ENCODE measurements at regions not wholly inside any gene's neighbourhood (a gene's known extent, or its start where the extent isn't known, plus 50 kb on each side); places are given as distances from the start of the nearest gene placed in this dataset.

- 54 to 57% methylated on average over 5 of the region's 5 CpGs for WGBS, 2 donors
- no peak overlapping the region for H3K27ac ChIP-seq
- TF ChIP-seq CTCF (IDR thresholded peaks at IDR 0.05) = peak; percentile 30 to 70 (median 64)
- FAIRE-seq (peak; percentile 95), DNase-seq (no peak), ATAC-seq (peak; percentile 68 to 86 (median 78))
- H3K27me3 ChIP-seq = no peaks in the 10 kb centered on the region
- H3K9me3 ChIP-seq = no peaks in the 10 kb centered on the region
- H3K4me1 ChIP-seq = no peaks in the 10 kb centered on the region
- H3K4me3 ChIP-seq = no peak overlapping the region
- no peaks in the 10 kb centered on the region for H3K36me3 ChIP-seq
- intact Hi-C loops (cut with DNase I) = loop anchor here in 1 of 3 donors (10.0 kb wide), 1 partner anchor 329 kb away; no protein-coding TSS in a partner anchor
Observed at GRCh38 chr3:161423911-161424522, 52.7 kb upstream of the SPTSSB start.

- H3K9me3 ChIP-seq = no peaks in the 10 kb centered on the region
- WGBS, 2 donors = 90 to 92% methylated on average over 2 of the region's 2 CpGs
- no peak for TF ChIP-seq CTCF (IDR thresholded peaks at IDR 0.05)
- FAIRE-seq = no peak
- no peak overlapping the region for H3K4me3 ChIP-seq
- no peak overlapping the region for H3K27ac ChIP-seq
- H3K4me1 ChIP-seq = no peaks in the 10 kb centered on the region
- H3K27me3 ChIP-seq = no peaks in the 10 kb centered on the region
- intact Hi-C loops (cut with DNase I) = loop anchor here in 1 of 3 donors (10.0 kb wide), 1 partner anchor 327 kb away; no protein-coding TSS in a partner anchor
- no peaks in the 10 kb centered on the region for H3K36me3 ChIP-seq
- no peak for DNase-seq
- no peak for ATAC-seq
Observed at GRCh38 chr3:161422171-161422700, 50.9 kb upstream of the SPTSSB start.
